ENCODE measurements at regions not wholly inside any gene's neighbourhood (a gene's known extent, or its start where the extent isn't known, plus 50 kb on each side); places are given as distances from the start of the nearest gene placed in this dataset.

- Mint-ChIP-seq H3K4me3 (peak overlapping the region; percentile 6; the same call in 1 of the 2 replicates), H3K9me3 (peaks cover 20% of the 10 kb centered on the region), H3K36me3 (ENCODE audit: low read depth) (peaks cover 11% of the 10 kb centered on the region; the same call in 1 of the 2 replicates), H3K27me3 (ENCODE audit: insufficient read depth) (no peaks in the 10 kb centered on the region; the same call in 1 of the 2 replicates), H3K27ac (no peak overlapping the region), H3K4me1 (ENCODE audit: low read depth) (peaks cover 30% of the 10 kb centered on the region)
- peak; percentile 52 for DNase-seq
- no peak for TF ChIP-seq CTCF (IDR thresholded peaks at IDR 0.05)
These were observed 168.1 kb upstream of the CD96 start for GRCh38 chr3:111373861-111374260.

GRCh38 chr3:111385971-111386495 lies 156.0 kb upstream of the CD96 start:
- peaks cover 7% of the 10 kb centered on the region for H3K27me3 Mint-ChIP-seq (ENCODE audit: insufficient read depth)
- no peak for TF ChIP-seq CTCF (IDR thresholded peaks at IDR 0.05)
- H3K4me1 Mint-ChIP-seq (ENCODE audit: low read depth), result no peaks in the 10 kb centered on the region
- H3K36me3 Mint-ChIP-seq (ENCODE audit: low read depth), result no peaks in the 10 kb centered on the region
- H3K27ac Mint-ChIP-seq, result no peak overlapping the region
- H3K9me3 Mint-ChIP-seq, result peaks cover 4% of the 10 kb centered on the region; the same call in 1 of the 2 replicates
- DNase-seq, result no peak
- H3K4me3 Mint-ChIP-seq, result no peak overlapping the region

GRCh38 chr3:111392894-111393398 lies 149.1 kb upstream of the CD96 start:
- no peak for DNase-seq
- Mint-ChIP-seq H3K9me3 (no peaks in the 10 kb centered on the region), H3K27ac (no peak overlapping the region), H3K36me3 (ENCODE audit: low read depth) (no peaks in the 10 kb centered on the region), H3K4me1 (ENCODE audit: low read depth) (peaks cover 10% of the 10 kb centered on the region; the same call in 1 of the 2 replicates), H3K27me3 (ENCODE audit: insufficient read depth) (no peaks in the 10 kb centered on the region; the same call in 1 of the 2 replicates), H3K4me3 (no peak overlapping the region)
- no peak for TF ChIP-seq CTCF (IDR thresholded peaks at IDR 0.05)

- Mint-ChIP-seq H3K36me3 (ENCODE audit: low read depth) (no peaks in the 10 kb centered on the region), H3K4me3 (no peak overlapping the region), H3K4me1 (ENCODE audit: low read depth) (no peaks in the 10 kb centered on the region), H3K9me3 (no peaks in the 10 kb centered on the region), H3K27me3 (ENCODE audit: insufficient read depth) (peaks cover 2% of the 10 kb centered on the region; the same call in 1 of the 2 replicates), H3K27ac (no peak overlapping the region)
- no peak for DNase-seq
- TF ChIP-seq CTCF (IDR thresholded peaks at IDR 0.05), result no peak
These were observed 129.3 kb upstream of the CD96 start for GRCh38 chr3:111412656-111413055.

- no peak overlapping the region for H3K4me3 Mint-ChIP-seq
- no peaks in the 10 kb centered on the region for H3K36me3 Mint-ChIP-seq (ENCODE audit: low read depth)
- DNase-seq, result no peak
- H3K27me3 Mint-ChIP-seq (ENCODE audit: insufficient read depth), result peaks cover 5% of the 10 kb centered on the region; the same call in 1 of the 2 replicates
- H3K4me1 Mint-ChIP-seq (ENCODE audit: low read depth), result no peaks in the 10 kb centered on the region
- H3K27ac Mint-ChIP-seq, result no peak overlapping the region
- no peaks in the 10 kb centered on the region for H3K9me3 Mint-ChIP-seq
- no peak for TF ChIP-seq CTCF (IDR thresholded peaks at IDR 0.05)
These were observed 127.5 kb upstream of the CD96 start for GRCh38 chr3:111414531-111414930.
